Activated T-helper 17 cell treated with anti-CD3 and anti-CD28 coated beads, Interleukin-2, amount 50 U/mL, for 72 hours (primary cell): ENCODE measurements at regions not wholly inside any gene's neighbourhood (a gene's known extent, or its start where the extent isn't known, plus 50 kb on each side); places are given as distances from the start of the nearest gene placed in this dataset.

ENCODE experiments used
- ATAC-seq: fragments of 150-1000 bp; cut with Tn5 transposase; replicated peaks from 2 replicates; pipeline ENCODE4 v1.10.0; 2021; ENCODE audit warnings: mild to moderate bottlenecking, moderate library complexity
- H3K27ac Mint-ChIP-seq: one replicate; pipeline ENCODE4 v1.8.0; 2022; ENCODE audit warnings: mixed read lengths
- H3K27me3 Mint-ChIP-seq: one replicate; pipeline ENCODE4 v1.8.0; 2022; ENCODE audit warnings: mixed read lengths
- H3K36me3 Mint-ChIP-seq: one replicate; pipeline ENCODE4 v1.8.0; 2022; ENCODE audit warnings: low read depth, mild to moderate bottlenecking, mixed read lengths
- H3K4me1 Mint-ChIP-seq: one replicate; pipeline ENCODE4 v1.8.0; 2022; ENCODE audit warnings: mixed read lengths
- H3K4me3 Mint-ChIP-seq: one replicate; pipeline ENCODE4 v1.8.0; 2022; ENCODE audit warnings: mild to moderate bottlenecking, mixed read lengths
- H3K9me3 Mint-ChIP-seq: one replicate; pipeline ENCODE4 v1.8.0; 2022; ENCODE audit warnings: mixed read lengths

GRCh38 chr2:157193461-157193860 lies 64.0 kb upstream of the GALNT5 start:
- H3K27me3 Mint-ChIP-seq = peaks cover 4% of the 10 kb centered on the region
- H3K4me1 Mint-ChIP-seq = no peaks in the 10 kb centered on the region
- no peaks in the 10 kb centered on the region for H3K9me3 Mint-ChIP-seq
- no peak for ATAC-seq
- no peak overlapping the region for H3K4me3 Mint-ChIP-seq
- H3K27ac Mint-ChIP-seq = no peak overlapping the region
- no peaks in the 10 kb centered on the region for H3K36me3 Mint-ChIP-seq

GRCh38 chr2:157194097-157194688 lies 63.3 kb upstream of the GALNT5 start:
- H3K4me1 Mint-ChIP-seq = no peaks in the 10 kb centered on the region
- H3K4me3 Mint-ChIP-seq = no peak overlapping the region
- H3K9me3 Mint-ChIP-seq = no peaks in the 10 kb centered on the region
- H3K36me3 Mint-ChIP-seq = no peaks in the 10 kb centered on the region
- peaks cover 4% of the 10 kb centered on the region for H3K27me3 Mint-ChIP-seq
- no peak overlapping the region for H3K27ac Mint-ChIP-seq
- ATAC-seq = peak; percentile 38

- Mint-ChIP-seq H3K4me3 (no peak overlapping the region), H3K36me3 (no peaks in the 10 kb centered on the region), H3K9me3 (no peaks in the 10 kb centered on the region), H3K27ac (no peak overlapping the region), H3K4me1 (no peaks in the 10 kb centered on the region), H3K27me3 (peaks cover 4% of the 10 kb centered on the region)
- no peak for ATAC-seq
These were observed 62.7 kb upstream of the GALNT5 start for GRCh38 chr2:157194844-157195243.

GRCh38 chr2:157196956-157197355 lies 60.5 kb upstream of the GALNT5 start:
- no peak for ATAC-seq
- Mint-ChIP-seq H3K4me3 (no peak overlapping the region), H3K9me3 (no peaks in the 10 kb centered on the region), H3K36me3 (no peaks in the 10 kb centered on the region), H3K27me3 (peaks cover 4% of the 10 kb centered on the region), H3K4me1 (no peaks in the 10 kb centered on the region), H3K27ac (no peak overlapping the region)

- no peak overlapping the region for H3K4me3 Mint-ChIP-seq
- H3K27ac Mint-ChIP-seq = no peak overlapping the region
- no peaks in the 10 kb centered on the region for H3K36me3 Mint-ChIP-seq
- H3K27me3 Mint-ChIP-seq = peaks cover 4% of the 10 kb centered on the region
- H3K9me3 Mint-ChIP-seq = no peaks in the 10 kb centered on the region
- no peak for ATAC-seq
- H3K4me1 Mint-ChIP-seq = no peaks in the 10 kb centered on the region
These were observed 59.7 kb upstream of the GALNT5 start for GRCh38 chr2:157197848-157198247.

- Mint-ChIP-seq H3K4me3 (no peak overlapping the region), H3K4me1 (no peaks in the 10 kb centered on the region), H3K27me3 (peaks cover 4% of the 10 kb centered on the region), H3K36me3 (no peaks in the 10 kb centered on the region), H3K9me3 (no peaks in the 10 kb centered on the region), H3K27ac (no peak overlapping the region)
- ATAC-seq = no peak
These were observed 53.9 kb upstream of the GALNT5 start for GRCh38 chr2:157203651-157204050.

- no peaks in the 10 kb centered on the region for H3K9me3 Mint-ChIP-seq
- no peak overlapping the region for H3K27ac Mint-ChIP-seq
- no peak overlapping the region for H3K4me3 Mint-ChIP-seq
- ATAC-seq = no peak
- peaks cover 4% of the 10 kb centered on the region for H3K27me3 Mint-ChIP-seq
- H3K4me1 Mint-ChIP-seq = no peaks in the 10 kb centered on the region
- no peaks in the 10 kb centered on the region for H3K36me3 Mint-ChIP-seq
These were observed 53.1 kb upstream of the GALNT5 start for GRCh38 chr2:157204401-157204800.

GRCh38 chr2:157206916-157207315 lies 50.6 kb upstream of the GALNT5 start:
- ATAC-seq = no peak
- Mint-ChIP-seq H3K36me3 (no peaks in the 10 kb centered on the region), H3K27ac (no peak overlapping the region), H3K27me3 (peaks cover 17% of the 10 kb centered on the region), H3K9me3 (no peaks in the 10 kb centered on the region), H3K4me1 (no peaks in the 10 kb centered on the region), H3K4me3 (no peak overlapping the region)
